ENCODE measurements at regions not wholly inside any gene's neighbourhood (a gene's known extent, or its start where the extent isn't known, plus 50 kb on each side); places are given as distances from the start of the nearest gene placed in this dataset.

DNA sequence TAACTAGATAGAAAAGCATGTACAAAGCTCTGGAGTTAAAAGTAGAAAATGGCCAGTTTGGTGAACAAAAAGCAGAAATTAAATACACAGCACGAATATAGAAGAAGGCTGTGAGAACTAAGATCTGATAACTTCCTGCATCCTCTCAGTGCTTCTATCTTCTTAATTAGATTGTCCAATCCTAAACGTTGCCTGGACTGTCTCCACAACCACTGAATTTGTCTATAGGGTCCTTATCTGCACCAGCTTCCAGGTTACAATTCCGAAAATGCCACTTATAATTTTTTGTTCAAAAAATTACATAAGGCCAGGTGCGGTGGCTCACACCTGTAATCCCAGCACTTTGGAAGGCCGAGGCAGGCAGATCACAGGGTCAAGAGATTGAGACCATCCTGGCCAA is 626.3 kb downstream of the TBL1XR1 start:
- Histone ChIP-seq H3K23me2 (ENCODE audit: insufficient read length, low read depth, low read length, poor library complexity, severe bottlenecking) (no peaks in the 10 kb centered on the region), H3K4me1 (ENCODE audit: insufficient read depth, low read length) (peaks cover 3% of the 10 kb centered on the region; the same call in 1 of the 2 replicates), H4K20me1 (ENCODE audit: control insufficient read depth, insufficient read depth, insufficient read length) (no peaks in the 10 kb centered on the region), H3K27ac (ENCODE audit: insufficient read length, low read depth, low read length) (no peak overlapping the region), H3K27me3 (ENCODE audit: insufficient read depth, low read length) (no peaks in the 10 kb centered on the region), H2BK5ac (ENCODE audit: insufficient read length, low read length) (no peak overlapping the region), H2BK20ac (ENCODE audit: low read depth, low read length, poor library complexity, severe bottlenecking) (no peak overlapping the region), H3K4ac (ENCODE audit: low read depth, low read length) (no peak overlapping the region), H2AFZ (ENCODE audit: low read length) (no peak overlapping the region), H3K9ac (ENCODE audit: extremely low read depth, insufficient read length, low read length) (no peak overlapping the region), H3K79me2 (ENCODE audit: insufficient read depth, low read length) (no peaks in the 10 kb centered on the region), H2BK15ac (ENCODE audit: low read depth, low read length) (no peak overlapping the region), H3K4me2 (ENCODE audit: insufficient read depth, insufficient read length, low read length) (no peak overlapping the region), H3K18ac (ENCODE audit: insufficient read length, low read depth, low read length) (no peak overlapping the region), H3K9me3 (ENCODE audit: control insufficient read depth, low read depth, low read length) (no peaks in the 10 kb centered on the region), H3K56ac (ENCODE audit: insufficient read length, low read depth, low read length) (no peak overlapping the region), H3K14ac (ENCODE audit: insufficient read depth, low read length) (no peak overlapping the region), H2AK5ac (ENCODE audit: insufficient read length, low read length) (no peak overlapping the region), H3T11ph (ENCODE audit: low read length) (no peak overlapping the region), H4K5ac (ENCODE audit: insufficient read length, low read depth, low read length) (no peak overlapping the region), H3K23ac (ENCODE audit: insufficient read length, low read depth, low read length) (no peak overlapping the region), H4K91ac (ENCODE audit: insufficient read length, low read depth, low read length) (no peak overlapping the region), H4K8ac (replicated peaks; ENCODE audit: insufficient read length, low read depth, low read length) (no peak overlapping the region), H2BK12ac (ENCODE audit: insufficient read length, low read depth, low read length) (no peak overlapping the region), H2BK120ac (ENCODE audit: low read depth, low read length, poor library complexity, severe bottlenecking) (no peak overlapping the region), H3K79me1 (ENCODE audit: insufficient read depth, low read depth, low read length, poor library complexity, severe bottlenecking) (no peaks in the 10 kb centered on the region)
- Mint-ChIP-seq H3K27ac (no peak overlapping the region), H3K9me3 (no peaks in the 10 kb centered on the region; a peak in 1 of 5 replicates), H3K36me3 (ENCODE audit: insufficient read depth in 1 of 3, low read depth in 3 of 3) (0 out of 7 replicates have a peak, but pooled peaks cover 0 to 2% (median 0%) of the 10 kb centered on the region in 3 experiments), H3K27me3 (ENCODE audit: low read depth) (no peaks in the 10 kb centered on the region), H3K4me3 (no peak overlapping the region), H3K4me1 (peaks cover 14 to 15% of the 10 kb centered on the region in 2 experiments)
- DNase-seq, result no peak
- TF ChIP-seq, protein P1, sequence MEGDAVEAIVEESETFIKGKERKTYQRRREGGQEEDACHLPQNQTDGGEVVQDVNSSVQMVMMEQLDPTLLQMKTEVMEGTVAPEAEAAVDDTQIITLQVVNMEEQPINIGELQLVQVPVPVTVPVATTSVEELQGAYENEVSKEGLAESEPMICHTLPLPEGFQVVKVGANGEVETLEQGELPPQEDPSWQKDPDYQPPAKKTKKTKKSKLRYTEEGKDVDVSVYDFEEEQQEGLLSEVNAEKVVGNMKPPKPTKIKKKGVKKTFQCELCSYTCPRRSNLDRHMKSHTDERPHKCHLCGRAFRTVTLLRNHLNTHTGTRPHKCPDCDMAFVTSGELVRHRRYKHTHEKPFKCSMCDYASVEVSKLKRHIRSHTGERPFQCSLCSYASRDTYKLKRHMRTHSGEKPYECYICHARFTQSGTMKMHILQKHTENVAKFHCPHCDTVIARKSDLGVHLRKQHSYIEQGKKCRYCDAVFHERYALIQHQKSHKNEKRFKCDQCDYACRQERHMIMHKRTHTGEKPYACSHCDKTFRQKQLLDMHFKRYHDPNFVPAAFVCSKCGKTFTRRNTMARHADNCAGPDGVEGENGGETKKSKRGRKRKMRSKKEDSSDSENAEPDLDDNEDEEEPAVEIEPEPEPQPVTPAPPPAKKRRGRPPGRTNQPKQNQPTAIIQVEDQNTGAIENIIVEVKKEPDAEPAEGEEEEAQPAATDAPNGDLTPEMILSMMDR (conservative IDR thresholded peaks at IDR 0.05), result no peak
- no CpG with 5 or more reads among the region's 5 CpGs for WGBS (ENCODE audit: extremely low coverage, insufficient read length, low lambda C conversion rate)

All from H9 (cell line).